GM13977 (cell line): ENCODE measurements at regions not wholly inside any gene's neighbourhood (a gene's known extent, or its start where the extent isn't known, plus 50 kb on each side); places are given as distances from the start of the nearest gene placed in this dataset.
"Not testable (repeated sequence)": the region's sequence is repeated elsewhere in the genome, so short reads cannot be mapped to it uniquely, and the experiment has no call there.

Experiments
- DNase-seq: peaks from one replicate; pipeline ENCODE4 v3.0.0; 2012; ENCODE audit warnings: low spot score
- in situ Hi-C: fragments of 300-500 bp; cut with MboI; formaldehyde crosslinking; loops from one replicate; pipeline ENCODE4 v1.12.0; 2022; ENCODE audit warnings: low sequenced_read_pairs, low pct_unique_long_range_greater_than_20kb, mixed read lengths, inconsistent platforms; ENCODE audit not compliant: unreplicated experiment
- TF ChIP-seq, protein P1 (sequence below): IDR thresholded peaks from 2 replicates; pipeline ENCODE4 v1.5.1; 2012; ENCODE audit warnings: mild to moderate bottlenecking, control low read depth; ENCODE audit not compliant: insufficient read depth; ENCODE audit errors: extremely low read depth, missing control alignments

DNA sequence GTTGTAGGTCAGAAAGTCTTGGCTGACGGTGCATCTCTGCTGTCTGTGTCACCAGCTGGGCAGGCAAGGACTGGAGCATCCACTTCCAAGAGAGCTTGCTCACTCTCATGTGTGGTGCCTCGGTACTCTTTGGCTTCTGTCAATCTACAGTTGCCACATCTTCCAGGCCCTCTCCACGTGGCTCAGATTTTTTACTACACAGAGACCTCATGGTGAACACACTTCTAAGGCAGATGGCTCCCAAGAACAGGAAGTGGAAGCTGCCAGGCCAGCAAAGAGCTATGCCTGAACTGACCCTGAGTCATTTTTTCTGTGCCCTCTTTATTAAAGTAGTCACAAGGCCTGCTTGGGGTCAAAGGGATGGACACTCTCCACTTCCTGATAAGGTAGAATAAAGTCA is 351.5 kb upstream of the AUTS2 start:
- no peak for DNase-seq
- in situ Hi-C loops: no loop called here
- TF ChIP-seq, protein P1, sequence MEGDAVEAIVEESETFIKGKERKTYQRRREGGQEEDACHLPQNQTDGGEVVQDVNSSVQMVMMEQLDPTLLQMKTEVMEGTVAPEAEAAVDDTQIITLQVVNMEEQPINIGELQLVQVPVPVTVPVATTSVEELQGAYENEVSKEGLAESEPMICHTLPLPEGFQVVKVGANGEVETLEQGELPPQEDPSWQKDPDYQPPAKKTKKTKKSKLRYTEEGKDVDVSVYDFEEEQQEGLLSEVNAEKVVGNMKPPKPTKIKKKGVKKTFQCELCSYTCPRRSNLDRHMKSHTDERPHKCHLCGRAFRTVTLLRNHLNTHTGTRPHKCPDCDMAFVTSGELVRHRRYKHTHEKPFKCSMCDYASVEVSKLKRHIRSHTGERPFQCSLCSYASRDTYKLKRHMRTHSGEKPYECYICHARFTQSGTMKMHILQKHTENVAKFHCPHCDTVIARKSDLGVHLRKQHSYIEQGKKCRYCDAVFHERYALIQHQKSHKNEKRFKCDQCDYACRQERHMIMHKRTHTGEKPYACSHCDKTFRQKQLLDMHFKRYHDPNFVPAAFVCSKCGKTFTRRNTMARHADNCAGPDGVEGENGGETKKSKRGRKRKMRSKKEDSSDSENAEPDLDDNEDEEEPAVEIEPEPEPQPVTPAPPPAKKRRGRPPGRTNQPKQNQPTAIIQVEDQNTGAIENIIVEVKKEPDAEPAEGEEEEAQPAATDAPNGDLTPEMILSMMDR: no peak

DNA sequence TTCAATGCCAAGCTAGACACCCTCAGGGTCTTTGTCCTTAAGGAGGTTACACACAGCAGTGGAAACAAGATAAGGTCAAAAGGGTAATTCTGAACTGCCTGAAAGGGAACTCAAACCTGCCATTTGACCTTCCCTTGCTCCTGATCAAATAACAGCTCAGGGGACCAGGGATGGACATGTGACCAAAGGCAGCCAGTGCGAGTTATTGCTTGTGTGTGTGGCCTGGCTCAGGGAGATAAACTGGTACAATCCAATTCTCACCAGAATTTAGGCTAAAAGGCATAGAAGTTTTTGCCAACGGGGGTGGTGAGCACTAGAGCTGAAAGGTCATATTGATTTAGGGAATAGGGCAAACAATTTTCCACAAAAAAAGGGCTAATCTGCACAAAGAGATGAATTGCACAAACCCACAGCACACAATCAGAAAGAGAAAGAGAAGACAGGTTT is 349.9 kb upstream of the AUTS2 start:
- in situ Hi-C loops, DNase-seq: not testable (repeated sequence)

DNA sequence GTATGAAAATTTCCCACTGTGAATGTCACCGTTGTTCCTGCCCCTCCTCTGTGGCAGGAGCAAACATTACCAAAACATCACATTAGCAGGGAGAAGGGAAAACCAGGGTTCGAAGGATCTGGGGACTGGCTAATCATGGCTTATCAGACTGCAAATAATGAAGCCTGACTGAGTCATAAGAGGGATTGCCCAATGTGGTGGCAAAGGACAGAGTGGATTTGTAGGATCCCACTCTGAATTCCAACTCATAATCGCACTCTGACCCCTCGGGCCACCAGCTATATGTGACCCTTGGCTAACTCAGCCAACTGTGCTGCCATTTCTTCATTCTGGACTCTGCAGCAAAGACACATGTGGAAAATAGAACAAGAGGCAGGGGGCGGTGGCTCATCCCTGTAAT is 347.3 kb upstream of the AUTS2 start:
- TF ChIP-seq, protein P1: no peak
- in situ Hi-C loops: no loop called here
- no peak for DNase-seq

DNA sequence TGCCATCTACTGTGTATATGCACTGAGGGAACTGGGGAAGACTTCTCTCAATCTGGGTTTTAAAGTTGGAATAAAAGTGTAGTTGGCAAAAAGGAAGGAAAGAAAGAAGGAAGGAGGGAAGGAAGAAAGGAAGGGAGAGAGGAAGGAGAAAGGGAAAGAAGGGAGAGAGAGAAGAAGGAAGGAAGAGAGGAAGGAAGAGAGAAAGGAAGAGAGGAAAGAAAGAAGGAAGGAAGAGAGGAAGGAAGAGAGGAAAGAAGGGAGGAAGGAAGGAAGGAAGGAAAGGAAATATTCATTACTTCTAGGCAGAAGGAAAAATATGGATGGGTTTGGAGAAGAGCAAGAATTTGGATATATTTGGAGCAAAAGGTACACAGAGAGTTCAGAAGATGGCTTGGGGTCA is 343.6 kb upstream of the AUTS2 start:
- in situ Hi-C loops: no loop called here
- no peak for DNase-seq
- TF ChIP-seq, protein P1: no peak

DNA sequence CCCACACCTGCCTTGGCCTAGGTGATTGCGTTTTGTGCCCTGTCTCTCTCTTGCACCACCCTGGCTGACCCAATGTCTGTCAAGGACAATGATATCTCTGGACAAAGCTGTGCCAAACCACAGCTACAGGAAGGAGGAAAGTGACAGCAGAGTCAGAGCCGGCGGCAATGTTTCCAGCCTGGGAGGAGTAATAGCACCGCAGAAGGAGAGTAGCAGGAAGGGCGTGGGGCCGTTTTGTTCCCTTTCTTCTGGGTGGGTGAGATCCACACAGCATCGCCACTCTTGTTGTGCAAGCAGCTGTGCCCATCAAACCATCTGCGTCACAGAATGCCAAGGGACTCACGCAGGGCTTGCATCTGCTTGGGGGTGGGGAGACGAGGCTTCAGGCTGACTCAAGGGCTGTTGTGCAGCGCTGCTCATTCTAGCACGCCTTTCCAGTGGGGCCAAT is 341.6 kb upstream of the AUTS2 start:
- in situ Hi-C loops: no loop called here
- DNase-seq: no peak
- TF ChIP-seq, protein P1: no peak

DNA sequence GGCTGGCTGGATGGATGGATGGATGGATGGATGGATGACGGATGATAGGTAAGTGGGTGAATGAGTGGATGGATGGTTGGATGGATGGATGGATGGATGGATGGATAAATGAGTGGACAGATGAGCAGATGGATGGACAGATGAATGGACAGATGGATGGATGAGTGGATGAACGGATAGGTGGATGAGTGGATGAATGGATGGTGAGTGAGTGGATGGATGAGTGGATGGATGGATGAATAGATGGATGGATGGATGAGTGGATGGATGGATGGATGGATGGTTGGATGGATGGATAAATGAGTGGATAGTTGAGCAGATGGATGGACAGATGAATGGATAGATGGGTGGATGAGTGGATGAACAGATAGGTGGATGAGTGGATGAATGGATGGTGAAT is 340.7 kb upstream of the AUTS2 start:
- TF ChIP-seq, protein P1: no peak
- DNase-seq: no peak
- in situ Hi-C loops: no loop called here

DNA sequence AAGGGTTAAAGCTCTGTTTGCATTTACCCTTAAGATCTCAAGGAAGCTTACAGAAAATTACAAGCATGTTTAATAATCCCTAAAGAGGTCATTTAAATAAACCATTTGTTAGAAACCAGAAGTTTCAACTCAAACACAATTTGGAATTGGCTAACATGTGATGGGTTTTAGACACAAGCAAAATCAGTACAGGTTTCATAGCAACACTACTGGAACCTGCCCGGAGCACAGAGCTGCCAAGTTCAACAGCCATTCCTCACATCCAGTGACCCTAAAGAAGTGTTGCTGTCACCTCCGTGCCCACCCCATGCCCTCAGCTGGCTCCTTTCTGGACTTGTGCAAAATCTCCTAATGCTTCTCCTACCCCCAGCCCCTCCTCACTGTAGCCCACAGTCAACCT is 338.8 kb upstream of the AUTS2 start:
- TF ChIP-seq, protein P1: no peak
- no peak for DNase-seq
- in situ Hi-C loops: no loop called here
